GM23248 (cell line): ENCODE measurements at regions not wholly inside any gene's neighbourhood (a gene's known extent, or its start where the extent isn't known, plus 50 kb on each side); places are given as distances from the start of the nearest gene placed in this dataset.
"Not testable (repeated sequence)": the region's sequence is repeated elsewhere in the genome, so short reads cannot be mapped to it uniquely, and the experiment has no call there.

Experiments used
- DNase-seq: peaks from one replicate; pipeline ENCODE4 v3.0.0-alpha.2; 2015
- H2AFZ ChIP-seq: fragments of 200-600 bp; sonication (generic); 2 replicates; pipeline ENCODE4 v1.6.1; 2016; ENCODE audit warnings: antibody characterized with exemption
- H3F3A ChIP-seq: fragments of 200-600 bp; sonication (generic); 2 replicates; pipeline ENCODE4 v1.6.1; 2016; ENCODE audit warnings: mild to moderate bottlenecking, antibody characterized with exemption, mixed run types; ENCODE audit not compliant: insufficient read depth
- H3K27ac ChIP-seq: fragments of 200-600 bp; sonication (generic); 2 replicates; pipeline ENCODE4 v1.5.1; 2016; ENCODE audit warnings: mild to moderate bottlenecking
- H3K27me3 ChIP-seq: fragments of 200-600 bp; sonication (generic); replicated peaks from 2 replicates; pipeline ENCODE4 v1.6.1; 2016; ENCODE audit warnings: mild to moderate bottlenecking; ENCODE audit not compliant: insufficient read depth
- H3K36me3 ChIP-seq: fragments of 200-600 bp; sonication (generic); 2 replicates; pipeline ENCODE4 v1.6.1; 2016; ENCODE audit warnings: low read depth, mild to moderate bottlenecking
- H3K4me1 ChIP-seq: fragments of 200-600 bp; sonication (generic); 2 replicates; pipeline ENCODE4 v1.6.1; 2016; ENCODE audit warnings: mild to moderate bottlenecking; ENCODE audit not compliant: insufficient read depth
- H3K4me2 ChIP-seq: fragments of 200-600 bp; sonication (generic); one replicate; pipeline ENCODE4 v1.6.1; 2016; ENCODE audit warnings: mild to moderate bottlenecking; ENCODE audit not compliant: unreplicated experiment
- H3K4me3 ChIP-seq: fragments of 200-600 bp; sonication (generic); 2 replicates; pipeline ENCODE4 v1.5.1; 2016; ENCODE audit warnings: mild to moderate bottlenecking
- H3K79me2 ChIP-seq: fragments of 200-600 bp; sonication (generic); 2 replicates; pipeline ENCODE4 v1.6.1; 2016; ENCODE audit warnings: mild to moderate bottlenecking; ENCODE audit not compliant: insufficient read depth
- H3K9ac ChIP-seq: fragments of 200-600 bp; sonication (generic); 2 replicates; pipeline ENCODE4 v1.6.1; 2016; ENCODE audit warnings: mild to moderate bottlenecking
- H3K9me2 ChIP-seq: fragments of 200-600 bp; sonication (generic); 2 replicates; pipeline ENCODE4 v1.6.1; 2016; ENCODE audit warnings: mixed run types, mild to moderate bottlenecking, moderate library complexity; ENCODE audit not compliant: insufficient read depth
- H3K9me3 ChIP-seq: fragments of 200-600 bp; sonication (generic); one replicate; pipeline ENCODE4 v1.6.1; 2017; ENCODE audit warnings: low read depth
- H4K20me1 ChIP-seq: fragments of 200-600 bp; sonication (generic); 2 replicates; pipeline ENCODE4 v1.6.0; 2016; ENCODE audit not compliant: insufficient read depth
- EZH2 ChIP-seq: fragments of 200-600 bp; sonication (generic); IDR thresholded peaks from 2 replicates; pipeline ENCODE4 v1.6.1; 2018; ENCODE audit warnings: antibody characterized with exemption, mild to moderate bottlenecking; ENCODE audit not compliant: insufficient read depth, poor library complexity, severe bottlenecking
- EZH2phosphoT487 ChIP-seq: fragments of 200-600 bp; sonication (generic); IDR thresholded peaks from 2 replicates; pipeline ENCODE4 v1.6.1; 2018; ENCODE audit warnings: antibody characterized with exemption, moderate library complexity, mild to moderate bottlenecking, low read depth; ENCODE audit not compliant: insufficient read depth
- WGBS, 2 experiments: methylation state at CpG; one replicate each; pipeline ENCODE4 v1.1.6; 2015 to 2017; ENCODE audit warnings: low lambda C conversion rate in 2 of 2, low coverage in 1 of 2; ENCODE audit errors: missing lambda C conversion rate in 2 of 2; 5-methylcytosine and 5-hydroxymethylcytosine counted together
- in situ Hi-C: fragments of 300-500 bp; cut with MboI; formaldehyde crosslinking; loops from 2 replicates; pipeline ENCODE4 v1.15.0; 2020

DNA sequence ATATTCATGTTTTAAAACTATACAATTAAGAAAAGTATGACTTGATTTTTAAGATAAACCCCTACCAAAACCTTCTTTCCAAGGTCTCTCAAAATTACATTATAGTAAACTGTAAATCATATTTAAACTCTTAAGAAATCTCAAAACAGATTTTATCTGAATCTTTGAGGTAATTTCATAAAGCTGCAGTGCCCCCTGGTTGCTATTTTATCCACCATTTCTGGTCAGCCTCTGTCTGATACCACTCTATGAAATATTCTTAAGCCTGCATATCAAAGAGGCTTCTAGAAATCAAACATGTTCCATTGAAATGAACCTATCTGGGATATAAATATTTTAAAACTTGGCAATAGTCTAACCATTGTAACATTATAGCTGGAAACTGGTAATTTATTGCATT, 317.3 kb downstream of the COL11A1 start:
- no peak overlapping the region for H3K9ac ChIP-seq
- H3K79me2 ChIP-seq: no peaks in the 10 kb centered on the region
- TF ChIP-seq EZH2phosphoT487 (no peak), EZH2 (no peak)
- no peaks in the 10 kb centered on the region for H3F3A ChIP-seq
- in situ Hi-C loops: no loop called here
- no peak overlapping the region for H3K4me3 ChIP-seq
- H3K36me3 ChIP-seq: no peaks in the 10 kb centered on the region
- H3K4me1 ChIP-seq: no peaks in the 10 kb centered on the region
- no peaks in the 10 kb centered on the region for H3K9me2 ChIP-seq
- H4K20me1 ChIP-seq: no peaks in the 10 kb centered on the region
- no peaks in the 10 kb centered on the region for H3K27me3 ChIP-seq
- H3K27ac ChIP-seq: no peak overlapping the region
- DNase-seq: peak; percentile 1
- no peak overlapping the region for H2AFZ ChIP-seq
- H3K4me2 ChIP-seq: no peak overlapping the region
- no peaks in the 10 kb centered on the region for H3K9me3 ChIP-seq

DNA sequence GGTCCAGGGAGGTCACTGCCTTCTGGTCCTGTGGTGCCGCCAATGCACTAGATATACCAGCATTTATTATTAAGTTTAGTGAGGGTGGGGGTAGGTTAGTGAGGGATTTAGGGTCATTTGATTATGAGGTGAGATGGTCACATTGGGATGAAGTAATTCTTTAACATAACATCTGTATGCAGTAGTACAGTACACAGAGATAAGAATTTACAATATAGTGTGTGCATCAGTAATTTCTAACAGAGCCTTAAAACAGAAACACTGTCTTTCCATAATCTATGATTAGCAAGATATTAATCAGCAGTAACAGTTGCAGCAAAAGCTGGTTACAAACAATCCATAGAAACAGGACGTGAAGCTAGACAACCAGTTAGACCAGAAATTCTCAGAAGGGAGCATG, 318.4 kb downstream of the COL11A1 start:
- H3K27ac ChIP-seq, H3K9ac ChIP-seq, H3K4me2 ChIP-seq, H4K20me1 ChIP-seq, in situ Hi-C loops, H3K9me2 ChIP-seq, H2AFZ ChIP-seq, H3K79me2 ChIP-seq, DNase-seq, H3F3A ChIP-seq, H3K4me1 ChIP-seq, H3K4me3 ChIP-seq, H3K9me3 ChIP-seq, H3K36me3 ChIP-seq, H3K27me3 ChIP-seq: not testable (repeated sequence)
- whole genome bisulfite sequencing, 2 experiments: 39 to 40% methylated on average over 2 of the region's 2 CpGs

DNA sequence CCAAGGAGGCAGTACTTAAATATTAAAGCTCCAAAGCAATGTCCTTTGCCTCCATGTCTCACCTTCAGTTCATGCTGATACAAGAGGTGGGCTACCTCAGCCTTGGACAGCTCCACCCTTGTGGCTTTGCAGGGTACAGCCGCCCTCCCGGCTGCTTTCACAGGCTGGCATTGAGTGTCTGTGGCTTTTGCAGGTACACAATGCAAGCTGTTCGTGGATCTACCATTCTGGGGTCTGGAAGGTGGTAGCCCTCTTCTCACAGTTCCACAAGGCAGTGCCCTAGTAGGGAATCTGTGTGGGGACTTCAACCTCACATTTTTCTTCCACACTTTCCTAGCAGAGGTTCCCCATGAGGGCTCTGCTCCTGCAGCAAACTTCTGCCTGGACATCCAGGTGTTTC, 324.8 kb downstream of the COL11A1 start:
- TF ChIP-seq EZH2: no peak
- no peak for TF ChIP-seq EZH2phosphoT487
- Histone ChIP-seq H3K9me3 (no peaks in the 10 kb centered on the region), H2AFZ (no peak overlapping the region), H3K27ac (no peak overlapping the region), H4K20me1 (no peaks in the 10 kb centered on the region), H3K36me3 (no peaks in the 10 kb centered on the region), H3K4me2 (no peak overlapping the region), H3K79me2 (no peaks in the 10 kb centered on the region), H3F3A (no peaks in the 10 kb centered on the region), H3K4me3 (no peak overlapping the region), H3K9me2 (no peaks in the 10 kb centered on the region), H3K27me3 (no peaks in the 10 kb centered on the region), H3K4me1 (no peaks in the 10 kb centered on the region), H3K9ac (no peak overlapping the region)
- in situ Hi-C loops: no loop called here
- 18 to 19% methylated on average over 3 of the region's 3 CpGs for WGBS, 2 experiments
- no peak for DNase-seq

DNA sequence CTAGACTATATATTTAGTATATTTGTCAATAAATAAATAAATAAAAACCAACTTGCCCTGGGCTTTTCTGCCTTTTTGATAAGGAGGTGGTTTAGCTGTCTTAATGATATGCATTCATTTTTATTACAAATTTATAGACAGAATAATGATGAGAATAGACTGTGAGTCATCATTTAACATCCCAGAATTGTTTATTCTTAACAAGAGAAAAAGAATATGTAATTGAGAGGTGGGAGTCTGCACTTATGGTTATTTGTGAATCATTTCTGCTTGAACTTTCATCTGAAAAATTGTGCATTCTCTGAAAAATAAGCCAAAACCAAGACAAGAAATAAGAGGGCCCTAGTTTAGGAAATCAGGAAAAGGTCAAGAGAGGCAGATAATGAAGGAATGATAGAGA, 326.2 kb downstream of the COL11A1 start:
- Histone ChIP-seq H3K36me3 (no peaks in the 10 kb centered on the region), H3K9me2 (no peaks in the 10 kb centered on the region), H3K4me1 (no peaks in the 10 kb centered on the region), H3K9ac (no peak overlapping the region), H3K4me2 (no peak overlapping the region), H3K9me3 (no peaks in the 10 kb centered on the region), H3K79me2 (no peaks in the 10 kb centered on the region), H3F3A (no peaks in the 10 kb centered on the region), H4K20me1 (no peaks in the 10 kb centered on the region), H3K27me3 (no peaks in the 10 kb centered on the region), H3K27ac (no peak overlapping the region), H3K4me3 (no peak overlapping the region), H2AFZ (no peak overlapping the region)
- in situ Hi-C loops: no loop called here
- no peak for TF ChIP-seq EZH2phosphoT487
- no peak for DNase-seq

DNA sequence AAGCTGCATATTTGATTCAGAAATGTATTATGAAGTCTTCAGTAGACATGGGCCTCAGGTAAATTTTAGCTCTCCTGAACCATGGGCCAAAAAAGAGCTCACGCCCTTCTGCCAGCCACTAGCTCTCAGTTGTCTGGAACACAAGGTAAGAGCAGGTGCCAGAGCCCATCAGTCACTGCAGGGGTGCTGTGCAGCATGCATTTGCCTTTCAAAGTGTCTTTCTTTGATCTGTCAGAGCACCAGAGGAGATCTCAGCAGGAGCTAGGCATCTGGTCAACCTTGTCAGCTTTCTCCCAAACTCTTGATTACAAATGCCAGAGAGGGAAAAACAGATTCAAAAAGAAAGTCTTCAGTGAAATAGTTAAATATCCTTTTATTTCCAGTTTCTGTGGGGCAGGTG, 332.3 kb downstream of the COL11A1 start:
- H2AFZ ChIP-seq: no peak overlapping the region
- in situ Hi-C loops: no loop called here
- H4K20me1 ChIP-seq: no peaks in the 10 kb centered on the region
- no peaks in the 10 kb centered on the region for H3K9me3 ChIP-seq
- no peak overlapping the region for H3K4me3 ChIP-seq
- H3K4me2 ChIP-seq: no peak overlapping the region
- no peak for DNase-seq
- H3K27ac ChIP-seq: no peak overlapping the region
- TF ChIP-seq EZH2phosphoT487 (no peak), EZH2 (no peak)
- 12 to 24% methylated on average over 1 of the region's 1 CpG for WGBS, 2 experiments
- no peaks in the 10 kb centered on the region for H3K4me1 ChIP-seq
- H3K9me2 ChIP-seq: no peaks in the 10 kb centered on the region
- H3K36me3 ChIP-seq: no peaks in the 10 kb centered on the region
- H3F3A ChIP-seq: no peaks in the 10 kb centered on the region
- no peaks in the 10 kb centered on the region for H3K79me2 ChIP-seq
- no peaks in the 10 kb centered on the region for H3K27me3 ChIP-seq
- no peak overlapping the region for H3K9ac ChIP-seq
